Bronchial epithelial cell (primary cell): ENCODE measurements at regions not wholly inside any gene's neighbourhood (a gene's known extent, or its start where the extent isn't known, plus 50 kb on each side); places are given as distances from the start of the nearest gene placed in this dataset.

Experiments
- DNase-seq: peaks from one replicate; pipeline ENCODE4 v3.0.0-alpha.2; 2010; ENCODE audit warnings: low read depth
- FAIRE-seq: peaks from 2 replicates; lab custom pipeline; 2011; peaks lifted over from hg19 to GRCh38; lab: Jason Lieb, UNC
- H3K27me3 ChIP-seq: 2 replicates; pipeline ENCODE4 v1.5.1; 2011; ENCODE audit warnings: low read length; ENCODE audit not compliant: control insufficient read depth, insufficient read depth
- H3K36me3 ChIP-seq: 2 replicates; pipeline ENCODE4 v1.5.1; 2011; ENCODE audit warnings: low read length; ENCODE audit not compliant: control insufficient read depth, insufficient read depth
- H3K4me3 ChIP-seq: 2 replicates; pipeline ENCODE4 v1.5.1; 2011; ENCODE audit warnings: mild to moderate bottlenecking, low read depth, low read length, control low read depth
- TF ChIP-seq, protein P1 (sequence below): IDR thresholded peaks from 2 replicates; pipeline ENCODE4 v1.5.1; 2011; ENCODE audit warnings: mild to moderate bottlenecking, moderate library complexity, low read length, control low read depth, inconsistent platforms; ENCODE audit not compliant: insufficient read depth, severe bottlenecking

DNA sequence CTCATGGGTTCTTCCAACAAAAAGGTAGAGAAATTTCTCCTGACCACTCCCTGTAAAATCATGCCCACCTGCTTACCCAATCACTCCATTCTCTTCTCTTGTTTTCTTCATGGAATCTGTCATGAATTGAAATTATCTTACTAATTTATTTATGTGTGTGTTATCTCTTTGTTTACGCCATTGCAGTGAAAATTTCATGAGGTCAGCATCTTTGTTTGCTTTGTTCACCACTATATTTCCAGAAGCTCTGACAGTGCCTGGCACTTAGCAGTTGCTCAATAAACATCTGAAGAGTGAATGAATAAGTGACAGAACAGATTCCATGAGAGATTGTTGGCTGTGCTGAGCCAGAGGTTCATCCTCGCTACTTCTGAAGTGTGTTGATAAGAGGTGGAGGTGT is 329.5 kb downstream of the NXPE2 start:
- no peak for DNase-seq
- no peak for FAIRE-seq
- Histone ChIP-seq H3K27me3 (no peaks in the 10 kb centered on the region), H3K4me3 (no peak overlapping the region), H3K36me3 (no peaks in the 10 kb centered on the region)
- TF ChIP-seq, protein P1, sequence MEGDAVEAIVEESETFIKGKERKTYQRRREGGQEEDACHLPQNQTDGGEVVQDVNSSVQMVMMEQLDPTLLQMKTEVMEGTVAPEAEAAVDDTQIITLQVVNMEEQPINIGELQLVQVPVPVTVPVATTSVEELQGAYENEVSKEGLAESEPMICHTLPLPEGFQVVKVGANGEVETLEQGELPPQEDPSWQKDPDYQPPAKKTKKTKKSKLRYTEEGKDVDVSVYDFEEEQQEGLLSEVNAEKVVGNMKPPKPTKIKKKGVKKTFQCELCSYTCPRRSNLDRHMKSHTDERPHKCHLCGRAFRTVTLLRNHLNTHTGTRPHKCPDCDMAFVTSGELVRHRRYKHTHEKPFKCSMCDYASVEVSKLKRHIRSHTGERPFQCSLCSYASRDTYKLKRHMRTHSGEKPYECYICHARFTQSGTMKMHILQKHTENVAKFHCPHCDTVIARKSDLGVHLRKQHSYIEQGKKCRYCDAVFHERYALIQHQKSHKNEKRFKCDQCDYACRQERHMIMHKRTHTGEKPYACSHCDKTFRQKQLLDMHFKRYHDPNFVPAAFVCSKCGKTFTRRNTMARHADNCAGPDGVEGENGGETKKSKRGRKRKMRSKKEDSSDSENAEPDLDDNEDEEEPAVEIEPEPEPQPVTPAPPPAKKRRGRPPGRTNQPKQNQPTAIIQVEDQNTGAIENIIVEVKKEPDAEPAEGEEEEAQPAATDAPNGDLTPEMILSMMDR: no peak

DNA sequence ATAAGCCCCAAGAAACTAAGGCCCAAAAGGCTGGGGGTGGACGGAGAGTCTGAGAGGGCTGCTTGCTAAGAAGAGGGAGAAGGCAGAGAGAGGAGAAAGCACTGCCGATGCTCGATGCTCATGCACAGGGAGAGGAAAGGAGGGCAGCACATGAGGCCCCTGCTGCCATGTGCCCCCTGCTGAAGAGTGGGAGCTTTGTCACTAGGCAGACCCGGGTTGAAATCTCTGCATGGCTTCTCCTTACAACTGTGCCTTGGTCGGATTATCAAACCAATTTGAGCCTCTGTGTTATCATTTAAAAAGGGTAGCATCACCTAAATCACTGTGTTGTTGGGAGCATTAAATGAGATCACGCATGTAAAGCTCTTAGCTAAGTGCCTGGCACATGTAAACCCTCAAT is 330.5 kb downstream of the NXPE2 start:
- H3K4me3 ChIP-seq: no peak overlapping the region
- no peaks in the 10 kb centered on the region for H3K36me3 ChIP-seq
- FAIRE-seq (no peak), DNase-seq (no peak)
- TF ChIP-seq, protein P1: no peak
- H3K27me3 ChIP-seq: no peaks in the 10 kb centered on the region

DNA sequence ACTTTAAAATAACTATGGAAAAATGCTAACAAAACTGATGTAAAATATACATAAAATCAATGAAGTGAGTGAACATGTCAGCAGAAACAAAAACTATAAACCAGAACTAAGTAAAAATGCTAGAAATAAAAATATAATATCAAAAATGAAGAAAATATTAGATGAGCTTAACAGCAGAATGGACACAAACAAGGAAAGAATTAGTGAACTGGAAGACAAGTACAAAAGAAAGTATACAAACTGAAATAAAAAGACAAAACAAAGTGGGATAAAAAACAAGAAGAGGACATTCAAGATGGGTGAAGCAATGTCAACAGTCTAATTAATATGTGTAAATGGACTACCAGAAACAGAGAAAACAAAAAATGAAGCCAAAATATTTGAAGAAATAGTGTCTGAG is 339.2 kb downstream of the NXPE2 start:
- H3K36me3 ChIP-seq: no peaks in the 10 kb centered on the region
- TF ChIP-seq, protein P1: no peak
- no peak overlapping the region for H3K4me3 ChIP-seq
- FAIRE-seq (no peak), DNase-seq (no peak)
- no peaks in the 10 kb centered on the region for H3K27me3 ChIP-seq

DNA sequence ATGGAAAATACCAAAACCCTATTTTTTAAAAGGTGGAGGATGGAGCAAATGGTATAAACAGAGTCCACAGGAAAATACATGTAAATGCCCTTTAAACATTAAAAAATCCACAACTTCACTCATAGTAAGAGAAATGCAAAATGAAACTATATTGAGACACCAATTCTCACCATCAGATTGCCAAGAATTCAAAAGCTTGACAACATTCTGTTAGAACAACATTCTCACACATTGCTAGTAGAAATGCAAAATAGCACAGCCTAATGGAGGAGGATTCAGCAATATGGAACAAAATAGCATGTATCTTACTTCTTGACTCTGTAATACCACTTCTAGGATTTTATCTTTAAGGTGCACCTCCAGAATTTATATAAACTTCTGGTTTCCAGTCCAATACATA is 351.8 kb downstream of the NXPE2 start:
- no peak overlapping the region for H3K4me3 ChIP-seq
- FAIRE-seq: no peak
- no peaks in the 10 kb centered on the region for H3K27me3 ChIP-seq
- H3K36me3 ChIP-seq: no peaks in the 10 kb centered on the region
- no peak for DNase-seq
- TF ChIP-seq, protein P1: no peak

DNA sequence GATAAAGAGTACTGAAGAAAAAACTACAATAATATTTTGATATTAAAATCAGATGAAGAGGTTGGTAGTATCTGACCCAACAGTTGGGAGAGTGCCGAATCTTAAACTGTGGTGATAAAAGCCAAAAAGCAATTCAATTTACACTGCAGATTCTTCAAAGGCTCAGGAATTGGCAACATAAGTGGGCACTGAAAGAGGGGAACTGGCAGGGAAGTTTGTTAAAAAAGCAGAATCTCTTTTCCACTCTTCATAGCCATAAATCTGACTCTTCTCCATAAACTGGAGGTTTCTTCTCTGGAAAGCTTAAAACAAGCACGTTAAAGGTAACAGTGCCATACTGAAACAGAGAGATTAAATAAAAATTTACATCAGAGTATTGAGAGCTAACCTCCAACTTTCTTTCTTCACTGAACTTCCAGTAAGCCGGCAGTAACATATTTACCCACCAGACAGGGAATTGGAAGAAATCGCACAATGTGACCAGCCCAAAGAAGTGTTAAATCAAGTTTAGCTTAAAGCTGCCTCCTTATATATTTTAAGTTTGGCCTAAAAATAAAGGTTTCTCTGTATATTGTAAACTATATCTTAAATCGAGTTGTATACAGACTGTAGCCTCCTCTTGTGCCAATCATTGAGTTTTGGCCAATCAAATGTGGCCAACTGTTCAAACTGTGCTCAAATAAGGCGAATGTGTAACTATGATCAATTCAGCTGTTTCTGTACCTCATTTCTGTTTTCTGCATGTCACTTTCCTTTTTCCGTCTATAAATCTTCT is 358.3 kb downstream of the NXPE2 start:
- FAIRE-seq (no peak), DNase-seq (no peak)
- H3K4me3 ChIP-seq: no peak overlapping the region
- no peaks in the 10 kb centered on the region for H3K36me3 ChIP-seq
- TF ChIP-seq, protein P1: no peak
- no peaks in the 10 kb centered on the region for H3K27me3 ChIP-seq

DNA sequence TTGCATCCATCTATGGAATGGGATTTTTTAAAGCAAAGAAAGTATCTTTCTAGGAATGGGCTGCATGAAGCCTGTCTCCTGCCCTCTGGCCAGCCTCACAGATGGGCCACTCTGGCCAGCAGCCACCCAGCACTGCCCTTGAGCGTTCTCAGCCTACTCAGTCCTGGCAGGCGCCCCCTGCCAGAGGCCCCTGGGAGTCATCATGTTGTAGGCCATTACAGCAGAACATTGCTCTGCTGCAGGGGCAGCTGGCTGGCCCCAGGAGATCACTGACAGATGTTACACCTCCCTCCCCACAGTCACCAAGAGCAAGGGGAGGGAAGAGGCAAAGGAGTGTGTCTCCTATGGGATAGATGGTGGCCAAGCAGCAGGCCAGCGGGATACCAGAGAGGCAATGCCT is 363.7 kb downstream of the NXPE2 start:
- FAIRE-seq: no peak

More for the DNA sequence above, 363.7 kb downstream of the NXPE2 start:
- Histone ChIP-seq H3K4me3 (no peak overlapping the region), H3K27me3 (no peaks in the 10 kb centered on the region), H3K36me3 (no peaks in the 10 kb centered on the region)
- no peak for DNase-seq
- TF ChIP-seq, protein P1: no peak
